ENCODE measurements at regions not wholly inside any gene's neighbourhood (a gene's known extent, or its start where the extent isn't known, plus 50 kb on each side); places are given as distances from the start of the nearest gene placed in this dataset.

- H3K4me1 ChIP-seq: no peaks in the 10 kb centered on the region
- ChIA-PET POLR2A (no interaction called here), CTCF (interaction anchor here (0.7 kb wide), 1 partner anchor 1438 kb away, joined by 4 read pairs; no protein-coding TSS in a partner anchor)
- no peak overlapping the region for H3K27ac ChIP-seq
- FAIRE-seq (no peak), ATAC-seq (no peak), DNase-seq (ENCODE audit: low read depth in 1 of 2, low spot score in 1 of 2) (no peak)
- no peak overlapping the region for H3K4me2 ChIP-seq
- WGBS (ENCODE audit: missing lambda C conversion rate): 49% methylated on average over 8 of the region's 8 CpGs
- H3K4me3 ChIP-seq: no peak overlapping the region
- no peaks in the 10 kb centered on the region for H3K9me3 ChIP-seq
- no peak for TF ChIP-seq JUN (IDR thresholded peaks at IDR 0.05)
- no peak for TF ChIP-seq PHF8 (IDR thresholded peaks at IDR 0.05; ENCODE audit: borderline replicate concordance, low read depth)
- TF ChIP-seq EHMT2 (IDR thresholded peaks at IDR 0.05; ENCODE audit: low read depth): no peak
- TF ChIP-seq MAFK (IDR thresholded peaks at IDR 0.05; ENCODE audit: partially characterized antibody): no peak
- no peak for TF ChIP-seq JUNB (IDR thresholded peaks at IDR 0.05)
- TF ChIP-seq TP53 (CRISPR knock-in tag; IDR thresholded peaks at IDR 0.05): no peak
- no peak for TF ChIP-seq CEBPB (IDR thresholded peaks at IDR 0.05)
- no peak for TF ChIP-seq ATOH8 (CRISPR knock-in tag; IDR thresholded peaks at IDR 0.05; ENCODE audit: low read depth)
- no peak for TF ChIP-seq FOSB (CRISPR knock-in tag; IDR thresholded peaks at IDR 0.05)
- no peak for TF ChIP-seq HEYL (CRISPR knock-in tag; IDR thresholded peaks at IDR 0.05)
- TF ChIP-seq BCL3 (IDR thresholded peaks at IDR 0.05): no peak
- no peak for TF ChIP-seq NR3C1 (IDR thresholded peaks at IDR 0.05)
- no peak for TF ChIP-seq BHLHE40 (IDR thresholded peaks at IDR 0.05; ENCODE audit: low read depth, low read length)
- TF ChIP-seq HOXB5 (CRISPR knock-in tag; IDR thresholded peaks at IDR 0.05): no peak
- TF ChIP-seq ELK1 (IDR thresholded peaks at IDR 0.05; ENCODE audit: low read depth, low read length): no peak
- no peak for TF ChIP-seq FOXS1 (CRISPR knock-in tag; IDR thresholded peaks at IDR 0.05)
Measured at GRCh38 chr2:104413890-104414289, 440.0 kb upstream of the POU3F3 start.

GRCh38 chr2:104415284-104415683 is 438.6 kb upstream of the POU3F3 start:
- ChIA-PET POLR2A (no interaction called here), CTCF (no interaction called here)
- 44% methylated on average over 6 of the region's 6 CpGs for WGBS (ENCODE audit: missing lambda C conversion rate)
- ATAC-seq (no peak), DNase-seq (ENCODE audit: low read depth in 1 of 2, low spot score in 1 of 2) (no peak), FAIRE-seq (no peak)
- Histone ChIP-seq H3K4me2 (no peak overlapping the region), H3K9me3 (no peaks in the 10 kb centered on the region), H3K27ac (no peak overlapping the region), H3K4me1 (no peaks in the 10 kb centered on the region), H3K4me3 (no peak overlapping the region)
- TF ChIP-seq RARB (CRISPR knock-in tag; IDR thresholded peaks at IDR 0.05) (no peak), ATOH8 (CRISPR knock-in tag; IDR thresholded peaks at IDR 0.05; ENCODE audit: low read depth) (no peak), EP300 (IDR thresholded peaks at IDR 0.05) (no peak)

- no peaks in the 10 kb centered on the region for H3K4me1 ChIP-seq
- no peaks in the 10 kb centered on the region for H3K9me3 ChIP-seq
- 72% methylated on average over 18 of the region's 18 CpGs for WGBS (ENCODE audit: missing lambda C conversion rate)
- TF ChIP-seq RFX5 (IDR thresholded peaks at IDR 0.05) (no peak), HOXB5 (CRISPR knock-in tag; IDR thresholded peaks at IDR 0.05) (no peak), ZC3H11A (IDR thresholded peaks at IDR 0.05) (no peak), NPAS2 (CRISPR knock-in tag; IDR thresholded peaks at IDR 0.05; ENCODE audit: borderline replicate concordance) (no peak), ATOH8 (CRISPR knock-in tag; IDR thresholded peaks at IDR 0.05; ENCODE audit: low read depth) (no peak), EP300 (IDR thresholded peaks at IDR 0.05) (no peak), E2F6 (IDR thresholded peaks at IDR 0.05; ENCODE audit: borderline replicate concordance, low read depth) (no peak), FOXS1 (CRISPR knock-in tag; IDR thresholded peaks at IDR 0.05) (no peak), TP53 (CRISPR knock-in tag; IDR thresholded peaks at IDR 0.05) (no peak), ELK1 (IDR thresholded peaks at IDR 0.05; ENCODE audit: low read depth, low read length) (no peak)
- H3K4me2 ChIP-seq: no peak overlapping the region
- no peak overlapping the region for H3K4me3 ChIP-seq
- DNase-seq (ENCODE audit: low read depth in 1 of 2, low spot score in 1 of 2) (no peak), FAIRE-seq (no peak), ATAC-seq (no peak)
- CTCF ChIA-PET: no interaction called here
- POLR2A ChIA-PET: no interaction called here
- no peak overlapping the region for H3K27ac ChIP-seq
Measured at GRCh38 chr2:104416339-104417000, 437.4 kb upstream of the POU3F3 start.
